ENCODE measurements at regions not wholly inside any gene's neighbourhood (a gene's known extent, or its start where the extent isn't known, plus 50 kb on each side); places are given as distances from the start of the nearest gene placed in this dataset.

- DNase-seq (ENCODE audit: low read depth, low spot score) (no peak), FAIRE-seq (no peak)
- no peak overlapping the region for H2AFZ ChIP-seq (ENCODE audit: control insufficient read depth, low read length)
- no peaks in the 10 kb centered on the region for H3K79me2 ChIP-seq (ENCODE audit: control insufficient read depth, insufficient read depth, low read length)
- H3K4me2 ChIP-seq (ENCODE audit: control insufficient read depth, extremely low read depth, insufficient read depth, low read depth, low read length) = no peak overlapping the region
- H3K4me1 ChIP-seq (ENCODE audit: control insufficient read depth, extremely low read depth, insufficient read depth, low read length) = no peaks in the 10 kb centered on the region
- no peak for TF ChIP-seq CTCF (optimal IDR thresholded peaks at IDR 0.05 in 1 of 3, IDR thresholded peaks at IDR 0.05 in 1 of 3, conservative IDR thresholded peaks at IDR 0.05 in 1 of 3; ENCODE audit: extremely low read depth in 1 of 3, insufficient read depth in 2 of 3, low read length in 3 of 3)
- no peak for TF ChIP-seq EZH2 (IDR thresholded peaks at IDR 0.05; ENCODE audit: low read length)
- no peaks in the 10 kb centered on the region for H4K20me1 ChIP-seq (ENCODE audit: control insufficient read depth, extremely low read depth, insufficient read depth, low read length)
- no peak overlapping the region for H3K4me3 ChIP-seq (ENCODE audit: control insufficient read depth in 2 of 3, extremely low read depth in 1 of 3, insufficient read depth in 2 of 3, low read depth in 1 of 3, low read length in 3 of 3)
- no peak overlapping the region for H3K9ac ChIP-seq (ENCODE audit: control insufficient read depth, extremely low read depth, insufficient read depth, low read length)
- no peaks in the 10 kb centered on the region for H3K27me3 ChIP-seq (ENCODE audit: control insufficient read depth, extremely low read depth, insufficient read depth, low read length)
- H3K9me1 ChIP-seq (ENCODE audit: control insufficient read depth, extremely low read depth, insufficient read depth, low read length) = no peaks in the 10 kb centered on the region
- dilution Hi-C loops (cut with MboI; ENCODE audit: extremely low pct_ligation_motif_present, low sequenced_read_pairs) = no loop called here
- H3K36me3 ChIP-seq (ENCODE audit: control insufficient read depth in 2 of 2, extremely low read depth in 1 of 2, insufficient read depth in 2 of 2, low read length in 2 of 2) = no peaks in the 10 kb centered on the region
- no peaks in the 10 kb centered on the region for H3K9me3 ChIP-seq (ENCODE audit: control insufficient read depth, low read depth, low read length)
- no peak overlapping the region for H3K27ac ChIP-seq (ENCODE audit: control insufficient read depth, insufficient read depth, low read length)
These were observed 409.0 kb downstream of the DAD1 start for GRCh38 chr14:22180045-22180444.

GRCh38 chr14:22179190-22179589 lies 409.8 kb downstream of the DAD1 start:
- FAIRE-seq (no peak), DNase-seq (ENCODE audit: low read depth, low spot score) (no peak)
- Histone ChIP-seq H3K36me3 (ENCODE audit: control insufficient read depth in 2 of 2, extremely low read depth in 1 of 2, insufficient read depth in 2 of 2, low read length in 2 of 2) (no peaks in the 10 kb centered on the region), H2AFZ (ENCODE audit: control insufficient read depth, low read length) (no peak overlapping the region), H3K4me3 (ENCODE audit: control insufficient read depth in 2 of 3, extremely low read depth in 1 of 3, insufficient read depth in 2 of 3, low read depth in 1 of 3, low read length in 3 of 3) (no peak overlapping the region), H3K9me3 (ENCODE audit: control insufficient read depth, low read depth, low read length) (no peaks in the 10 kb centered on the region), H3K9me1 (ENCODE audit: control insufficient read depth, extremely low read depth, insufficient read depth, low read length) (no peaks in the 10 kb centered on the region), H3K4me1 (ENCODE audit: control insufficient read depth, extremely low read depth, insufficient read depth, low read length) (no peaks in the 10 kb centered on the region), H4K20me1 (ENCODE audit: control insufficient read depth, extremely low read depth, insufficient read depth, low read length) (no peaks in the 10 kb centered on the region), H3K4me2 (ENCODE audit: control insufficient read depth, extremely low read depth, insufficient read depth, low read depth, low read length) (no peak overlapping the region), H3K27ac (ENCODE audit: control insufficient read depth, insufficient read depth, low read length) (no peak overlapping the region), H3K27me3 (ENCODE audit: control insufficient read depth, extremely low read depth, insufficient read depth, low read length) (no peaks in the 10 kb centered on the region), H3K9ac (ENCODE audit: control insufficient read depth, extremely low read depth, insufficient read depth, low read length) (no peak overlapping the region), H3K79me2 (ENCODE audit: control insufficient read depth, insufficient read depth, low read length) (no peaks in the 10 kb centered on the region)
- TF ChIP-seq CTCF (optimal IDR thresholded peaks at IDR 0.05 in 1 of 3, IDR thresholded peaks at IDR 0.05 in 1 of 3, conservative IDR thresholded peaks at IDR 0.05 in 1 of 3; ENCODE audit: extremely low read depth in 1 of 3, insufficient read depth in 2 of 3, low read length in 3 of 3) = no peak
- TF ChIP-seq EZH2 (IDR thresholded peaks at IDR 0.05; ENCODE audit: low read length) = no peak
- dilution Hi-C loops (cut with MboI; ENCODE audit: extremely low pct_ligation_motif_present, low sequenced_read_pairs) = no loop called here
